ENCODE measurements at regions not wholly inside any gene's neighbourhood (a gene's known extent, or its start where the extent isn't known, plus 50 kb on each side); places are given as distances from the start of the nearest gene placed in this dataset.

- DNase-seq: no peak
These were observed 457.9 kb upstream of the CCL2 start for GRCh38 chr17:33797181-33797580.

GRCh38 chr17:33798308-33798707 lies 456.8 kb upstream of the CCL2 start:
- DNase-seq: no peak

- no peak for DNase-seq
These were observed 452.5 kb upstream of the CCL2 start for GRCh38 chr17:33802349-33803198.

DNA sequence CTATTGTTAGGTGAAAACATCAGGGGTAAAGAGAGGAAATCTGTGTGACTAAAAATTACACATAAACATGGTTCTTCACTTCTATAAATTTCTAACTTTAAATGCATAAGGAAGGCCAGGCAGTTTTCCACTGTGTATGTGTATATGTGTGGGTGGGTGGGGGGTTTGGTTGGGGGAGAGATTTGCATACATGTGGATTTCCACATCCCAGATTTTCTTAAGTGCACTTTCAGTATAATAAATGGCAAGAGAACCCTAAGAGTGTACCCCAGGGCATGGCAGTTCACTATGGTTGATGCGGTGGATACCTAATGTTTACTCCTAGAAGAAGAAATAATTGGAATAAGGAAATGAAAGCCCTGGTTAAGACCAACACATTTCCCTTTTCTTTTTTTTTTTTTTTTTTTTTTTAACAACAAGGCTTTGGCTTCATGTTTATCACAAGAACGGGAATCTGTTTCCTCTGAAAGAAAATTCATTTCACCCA lies 451.8 kb upstream of the CCL2 start:
- DNase-seq: no peak

DNA sequence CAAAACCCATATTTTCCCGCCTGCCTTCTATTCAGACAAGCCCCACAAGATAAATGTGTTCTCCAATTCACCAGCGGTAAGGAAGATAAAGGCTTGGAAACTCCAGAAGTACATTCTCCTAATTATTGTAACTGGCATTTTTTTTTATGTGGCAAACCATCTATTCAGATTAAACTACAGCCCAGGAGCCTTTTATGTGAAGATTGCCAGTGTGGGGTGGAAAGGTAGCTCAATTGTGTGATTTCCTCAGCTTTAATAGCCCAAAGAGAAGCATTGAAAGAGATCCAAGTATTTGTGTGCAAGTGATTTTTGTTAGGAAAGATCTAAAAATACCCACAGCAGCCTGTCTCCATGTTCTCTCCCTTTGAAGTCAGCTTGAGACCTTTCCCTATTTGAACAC lies 451.4 kb upstream of the CCL2 start:
- DNase-seq: no peak

DNA sequence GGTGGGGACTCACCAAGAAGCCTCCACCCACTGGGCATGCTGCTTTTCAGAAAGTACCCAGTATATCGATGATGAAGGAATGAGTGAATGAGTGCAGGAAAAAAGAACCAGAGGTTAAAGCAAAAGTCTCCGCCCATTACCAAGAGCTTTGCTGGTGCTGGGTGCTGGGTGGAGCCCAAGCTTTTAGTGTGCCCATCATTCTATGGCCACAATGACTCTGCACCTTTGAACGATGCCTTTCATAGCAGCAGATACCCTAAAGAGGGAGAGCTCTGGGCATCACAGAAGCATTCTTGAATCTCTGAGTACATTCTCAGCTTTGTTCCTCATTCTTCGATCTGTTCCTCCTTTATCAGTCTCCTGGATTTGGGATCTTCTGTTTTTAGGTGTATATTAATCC lies 450.7 kb upstream of the CCL2 start:
- DNase-seq: no peak

- no peak for DNase-seq
These were observed 448.5 kb upstream of the CCL2 start for GRCh38 chr17:33806631-33807030.

GRCh38 chr17:33809748-33810147 lies 445.3 kb upstream of the CCL2 start:
- no peak for DNase-seq

GRCh38 chr17:33811004-33811760 lies 443.9 kb upstream of the CCL2 start:
- no peak for DNase-seq

GRCh38 chr17:33811984-33812577 lies 443.0 kb upstream of the CCL2 start:
- DNase-seq: no peak

- DNase-seq: no peak
These were observed 440.2 kb upstream of the CCL2 start for GRCh38 chr17:33814852-33815251.

DNA sequence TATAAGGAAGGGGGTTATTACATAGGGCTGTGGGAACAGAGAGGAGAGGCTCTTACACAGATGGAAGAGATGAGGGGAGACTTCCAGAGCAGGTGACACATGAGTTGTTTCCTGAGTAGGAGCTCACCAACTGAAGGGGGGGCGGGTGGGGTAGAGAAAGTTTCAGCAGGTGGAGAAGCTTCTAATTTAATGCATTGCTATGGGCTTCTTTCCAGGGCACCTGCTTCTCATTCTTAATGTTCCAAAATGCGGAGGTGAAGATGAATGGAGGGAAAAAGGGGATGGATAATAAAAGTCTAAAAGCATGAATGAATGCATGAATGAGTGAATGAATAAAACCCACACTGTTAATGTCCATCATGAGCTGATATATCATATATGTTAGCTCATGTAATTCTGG lies 439.0 kb upstream of the CCL2 start:
- DNase-seq: no peak

- no peak for DNase-seq
These were observed 438.1 kb upstream of the CCL2 start for GRCh38 chr17:33816842-33817617.

- DNase-seq: no peak
These were observed 435.5 kb upstream of the CCL2 start for GRCh38 chr17:33819539-33819938.

GRCh38 chr17:33832262-33832661 lies 422.8 kb upstream of the CCL2 start:
- DNase-seq: no peak

DNA sequence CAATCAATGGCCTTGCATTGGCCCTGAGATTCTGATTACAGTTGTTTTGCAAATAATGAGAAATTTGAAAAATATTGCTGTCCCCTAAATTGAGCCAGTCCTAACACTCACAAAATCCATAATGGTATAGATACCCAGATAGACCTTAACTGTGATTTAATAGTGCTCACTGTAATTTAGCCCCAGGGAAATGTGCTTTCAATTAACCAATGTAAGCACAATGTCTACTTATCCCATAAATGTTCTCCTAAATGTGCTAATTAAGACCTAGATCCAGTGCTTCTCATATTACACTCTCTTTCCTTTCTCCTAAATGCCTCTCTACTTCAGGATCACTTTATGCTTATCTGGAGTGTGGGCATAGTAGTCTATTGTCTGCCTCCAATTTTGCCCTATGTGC lies 417.8 kb upstream of the CCL2 start:
- DNase-seq: no peak

- DNase-seq: no peak
These were observed 416.8 kb upstream of the CCL2 start for GRCh38 chr17:33838281-33838680.

DNA sequence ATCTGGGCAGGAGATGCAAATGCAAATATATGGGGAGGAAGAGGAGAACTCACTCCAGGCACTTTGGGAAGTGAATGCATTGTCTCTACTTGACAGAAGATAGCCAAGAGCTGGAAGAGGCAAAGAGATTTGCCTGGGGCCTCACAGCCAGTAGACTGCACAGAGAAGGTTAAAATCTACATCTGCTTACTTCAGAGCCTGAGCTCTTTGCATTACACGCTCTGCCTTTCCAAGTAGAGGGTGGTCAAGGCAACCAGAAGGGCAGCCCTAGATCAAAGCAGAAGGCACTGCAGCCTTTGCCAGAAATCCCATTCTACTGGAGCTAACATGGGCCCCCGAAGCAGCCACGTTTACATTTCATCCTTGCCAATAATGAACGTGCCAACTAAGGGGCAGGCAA lies 407.2 kb upstream of the CCL2 start:
- no peak for DNase-seq

DNA sequence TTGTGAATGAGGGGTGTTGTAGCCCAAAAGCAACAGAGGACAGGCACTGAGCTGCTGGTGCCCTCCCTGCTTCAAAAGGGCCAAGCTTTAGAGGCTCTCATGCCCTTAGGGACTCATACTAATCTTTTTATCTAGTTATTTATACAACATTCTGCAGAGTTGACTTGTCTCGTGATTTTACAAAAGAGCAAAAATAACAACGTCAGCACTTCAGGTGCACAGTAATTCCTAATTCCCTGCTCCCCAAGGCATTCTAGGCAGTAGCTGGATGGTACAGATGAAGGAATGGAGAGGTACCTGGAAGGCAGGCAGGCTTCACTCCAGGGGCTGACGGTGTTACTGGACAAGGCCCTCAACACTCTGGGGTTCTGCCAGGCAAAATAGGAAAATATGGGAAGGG lies 406.7 kb upstream of the CCL2 start:
- no peak for DNase-seq

DNA sequence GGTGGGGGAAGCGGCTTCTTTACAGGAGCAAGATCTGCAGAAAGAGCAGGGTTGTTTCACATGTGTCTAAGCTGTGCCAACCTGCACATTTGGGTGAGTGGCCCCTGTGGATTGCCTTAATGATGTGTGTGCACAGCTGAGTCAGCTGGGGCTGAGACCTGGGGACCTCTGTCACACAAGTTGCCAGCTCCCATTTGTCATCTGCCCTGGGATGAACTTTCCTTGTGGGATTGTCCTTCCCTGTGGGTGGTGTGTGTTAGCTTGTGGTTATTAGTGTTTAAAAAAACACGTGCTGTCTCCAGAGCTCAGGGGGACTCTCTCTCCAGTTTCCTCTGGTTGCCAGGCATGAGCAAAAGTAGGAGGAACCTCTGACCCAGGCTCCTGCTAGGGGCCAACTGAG lies 400.5 kb upstream of the CCL2 start:
- no peak for DNase-seq

GRCh38 chr17:33858121-33858520 lies 397.0 kb upstream of the CCL2 start:
- DNase-seq: no peak

DNA sequence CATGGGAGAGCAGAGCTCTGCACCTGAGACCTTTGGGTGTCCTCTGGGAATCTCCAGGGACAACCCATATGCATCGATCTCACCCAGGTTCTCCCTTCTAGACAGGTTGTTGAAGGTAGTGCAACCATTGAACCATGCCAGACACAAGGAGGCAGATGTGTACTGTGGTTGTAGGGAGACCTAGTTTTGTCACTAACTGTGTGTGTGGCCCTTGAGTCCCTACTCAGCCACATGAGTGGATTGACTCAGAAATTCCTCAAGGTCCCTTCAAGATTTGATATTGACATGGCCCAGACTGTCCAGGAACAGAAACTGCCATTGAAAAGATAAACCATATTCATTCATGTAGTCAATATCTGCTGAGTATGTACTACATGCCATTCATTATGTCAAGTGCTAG lies 396.4 kb upstream of the CCL2 start:
- DNase-seq: no peak

Data from activated CD4-positive, alpha-beta T cell treated with anti-CD3 and anti-CD28 coated beads, Interleukin-10, Interleukin-2, amounts not matched to agents 100 ng/mL and 50 ng/mL, durations not matched to agents 16 hours and 8 hours (primary cell).